ENCODE measurements at regions not wholly inside any gene's neighbourhood (a gene's known extent, or its start where the extent isn't known, plus 50 kb on each side); places are given as distances from the start of the nearest gene placed in this dataset.
"Not testable (repeated sequence)": the region's sequence is repeated elsewhere in the genome, so short reads cannot be mapped to it uniquely, and the experiment has no call there.

GRCh38 chr12:20003252-20003651 is 365.1 kb upstream of the PDE3A start:
- DNase-seq: no peak

GRCh38 chr12:20004952-20005351 is 363.4 kb upstream of the PDE3A start:
- DNase-seq: no peak

GRCh38 chr12:20006871-20007730 is 361.2 kb upstream of the PDE3A start:
- DNase-seq: no peak

DNA sequence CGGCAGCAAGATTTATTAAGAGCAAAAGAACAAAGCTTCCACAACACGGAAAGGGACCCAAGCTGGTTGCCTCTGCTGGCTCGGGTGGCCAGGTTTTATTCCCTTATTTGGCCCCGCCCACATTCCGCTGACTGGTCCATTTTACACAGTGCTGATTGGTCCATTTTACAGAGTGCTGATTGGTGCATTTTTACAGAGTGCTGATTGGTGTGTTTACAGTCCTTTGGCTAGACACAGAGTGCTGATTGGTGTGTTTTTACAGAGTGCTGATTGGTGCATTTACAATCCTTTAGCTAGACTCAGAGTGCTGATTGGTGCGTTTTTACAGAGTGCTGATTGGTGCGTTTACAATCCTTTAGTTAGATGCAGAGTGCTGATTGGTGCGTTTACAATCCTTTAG is 358.4 kb upstream of the PDE3A start:
- not testable (repeated sequence) for DNase-seq

- DNase-seq: peak; percentile 26
Observed at GRCh38 chr12:20011200-20011599, 357.1 kb upstream of the PDE3A start.

DNA sequence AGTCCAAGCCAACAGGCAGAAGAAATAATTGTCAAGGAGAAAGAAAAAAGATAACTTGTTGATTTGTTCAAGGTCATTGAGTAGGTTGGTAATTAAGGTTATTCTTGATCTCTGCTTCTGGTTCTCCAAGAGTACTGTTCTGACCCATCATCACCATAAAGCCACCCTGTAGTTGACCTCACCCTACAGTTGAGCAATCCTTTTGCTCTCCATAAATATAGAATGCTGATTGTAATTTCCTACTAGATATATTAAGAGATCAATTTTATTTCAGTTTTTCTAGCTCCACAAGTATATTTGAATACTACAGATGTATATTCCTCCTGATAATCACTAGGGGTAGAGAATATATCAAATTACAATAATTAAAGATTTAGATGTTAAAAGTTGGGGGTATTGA is 350.5 kb upstream of the PDE3A start:
- DNase-seq: no peak

DNA sequence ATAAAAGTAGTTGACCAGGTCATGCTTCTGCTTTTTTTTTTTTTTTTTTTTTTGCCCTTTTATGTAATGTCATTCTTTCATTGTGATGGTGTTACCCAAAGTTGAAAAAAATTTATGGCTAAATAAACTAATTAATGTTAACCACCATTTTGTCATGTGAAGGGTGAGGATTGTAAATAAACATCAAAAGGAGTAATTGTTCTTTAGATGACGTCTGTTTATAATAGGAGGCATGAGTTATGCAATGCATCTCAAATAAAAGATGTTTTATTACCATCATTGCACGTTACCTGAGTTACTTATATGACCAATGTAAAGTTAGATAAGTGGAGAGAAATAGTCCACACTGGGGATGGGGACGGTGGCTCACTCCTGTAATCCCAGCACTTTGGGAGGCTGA is 349.9 kb upstream of the PDE3A start:
- no peak for DNase-seq

- DNase-seq: no peak
Observed at GRCh38 chr12:20024194-20024593, 344.1 kb upstream of the PDE3A start.

- no peak for DNase-seq
Observed at GRCh38 chr12:20028033-20028432, 340.3 kb upstream of the PDE3A start.

GRCh38 chr12:20030826-20031225 is 337.5 kb upstream of the PDE3A start:
- DNase-seq: no peak

GRCh38 chr12:20039562-20039961 is 328.8 kb upstream of the PDE3A start:
- DNase-seq: no peak

DNA sequence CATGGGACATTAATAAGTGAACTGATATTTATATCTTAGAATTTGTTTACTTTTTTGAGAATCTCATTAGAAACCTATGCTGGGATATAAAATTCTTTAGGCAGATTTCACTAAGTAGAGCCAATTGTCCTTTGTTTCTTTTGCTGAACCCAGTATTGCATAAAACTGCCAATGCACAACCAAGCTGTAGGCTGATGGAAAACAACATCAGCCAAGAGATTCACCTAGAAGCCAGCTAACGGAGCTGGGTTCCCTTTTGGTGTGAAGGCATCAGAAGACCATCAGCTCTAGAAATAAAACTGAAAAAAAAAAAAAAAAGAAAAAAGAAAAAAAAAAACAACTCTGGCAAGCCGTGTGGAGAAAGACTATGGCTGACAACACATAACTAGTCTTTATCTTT is 328.2 kb upstream of the PDE3A start:
- DNase-seq: no peak

DNA sequence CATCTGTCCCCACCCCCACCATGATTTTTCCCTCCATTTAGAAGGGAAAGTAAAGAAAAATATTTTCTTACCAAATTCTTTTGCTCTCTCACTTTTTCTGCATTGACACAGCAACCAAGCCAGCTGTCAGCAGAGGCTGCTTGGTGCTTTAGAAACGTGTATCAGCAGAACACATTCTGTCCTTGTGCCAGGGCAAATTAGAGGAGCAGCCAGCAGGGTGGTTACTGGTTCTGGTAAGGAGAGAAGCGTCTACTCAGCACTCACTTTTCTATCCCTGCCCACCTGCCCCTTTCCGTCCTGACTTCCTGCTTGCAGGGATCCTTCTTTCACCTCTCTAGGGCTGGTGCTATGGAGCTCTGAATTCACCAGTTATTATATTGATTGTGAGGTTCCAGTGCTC is 327.5 kb upstream of the PDE3A start:
- no peak for DNase-seq

- no peak for DNase-seq
Observed at GRCh38 chr12:20044351-20044750, 324.0 kb upstream of the PDE3A start.

DNA sequence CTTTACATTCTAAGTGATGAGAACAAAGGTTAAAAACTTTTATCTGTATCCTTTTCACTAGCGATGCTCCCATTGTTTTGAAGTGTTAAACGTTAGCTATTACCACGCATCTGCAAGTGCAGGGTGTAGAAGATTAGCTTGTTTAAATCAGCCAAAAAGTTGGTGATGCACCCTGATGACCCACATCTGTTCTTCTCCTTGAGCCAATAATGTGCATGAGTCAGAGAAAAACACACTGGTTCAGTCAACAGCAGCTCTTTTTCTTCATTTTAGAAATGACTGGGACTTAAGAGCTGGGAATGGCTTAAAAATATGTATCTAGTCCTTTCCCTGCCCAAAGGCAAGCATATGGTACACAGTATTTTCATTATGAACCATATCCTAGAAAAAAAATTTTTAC is 323.5 kb upstream of the PDE3A start:
- no peak for DNase-seq

- DNase-seq: no peak
Observed at GRCh38 chr12:20047901-20048300, 320.4 kb upstream of the PDE3A start.

DNA sequence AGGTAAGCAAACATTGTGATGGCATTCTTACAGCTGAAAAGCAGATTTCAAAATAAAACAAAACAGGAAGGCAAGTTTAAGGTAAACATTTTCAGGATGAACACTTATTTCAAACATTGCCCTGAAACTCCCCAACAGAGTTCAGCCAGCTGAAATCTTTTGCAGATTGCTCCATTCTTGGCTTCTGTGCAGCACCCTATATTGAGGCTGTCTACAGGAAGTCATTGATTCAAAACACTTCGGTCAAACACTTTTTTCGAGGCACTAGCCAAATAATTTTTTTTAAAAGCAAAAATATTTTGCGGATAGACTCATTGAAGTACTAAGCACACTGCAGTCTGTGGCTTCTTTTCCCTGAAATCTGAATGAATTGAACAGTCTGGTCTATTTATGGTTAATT is 318.1 kb upstream of the PDE3A start:
- DNase-seq: no peak

DNA sequence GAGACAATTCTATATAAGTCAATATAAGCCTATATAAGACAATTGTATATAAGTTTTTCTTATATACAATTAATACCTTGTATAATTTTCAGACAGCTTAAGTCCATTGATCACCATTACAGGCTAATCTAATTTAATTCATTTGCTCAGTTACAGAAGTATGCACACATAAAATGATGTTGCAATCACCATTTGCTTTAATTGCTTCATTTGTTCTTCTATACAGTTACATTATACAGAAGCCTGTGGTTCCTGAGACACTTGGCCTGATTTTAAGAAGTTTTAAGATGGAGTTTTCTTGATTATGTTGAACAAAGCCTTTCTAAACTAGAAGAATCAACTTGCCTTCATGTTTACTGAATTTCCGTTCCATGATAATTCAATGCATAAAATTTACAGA is 314.6 kb upstream of the PDE3A start:
- DNase-seq: no peak

DNA sequence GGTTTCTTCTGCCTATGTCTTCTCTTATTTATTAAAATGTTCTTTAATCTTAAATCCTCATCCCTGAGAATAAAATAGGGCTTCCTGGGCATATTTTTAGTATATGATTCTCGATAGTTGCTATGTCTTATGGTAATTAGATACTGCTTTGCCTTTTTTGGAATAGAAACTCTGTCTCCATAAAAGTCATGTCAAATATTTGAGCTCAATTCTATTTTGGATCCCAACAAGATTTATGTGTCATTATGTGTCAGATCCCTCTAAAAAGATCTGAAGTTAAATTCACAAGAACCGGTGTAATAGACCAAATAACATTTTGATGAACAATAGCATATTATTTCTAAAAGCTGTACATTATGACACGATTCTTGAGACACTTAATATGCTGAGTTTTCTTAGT is 312.5 kb upstream of the PDE3A start:
- no peak for DNase-seq

DNA sequence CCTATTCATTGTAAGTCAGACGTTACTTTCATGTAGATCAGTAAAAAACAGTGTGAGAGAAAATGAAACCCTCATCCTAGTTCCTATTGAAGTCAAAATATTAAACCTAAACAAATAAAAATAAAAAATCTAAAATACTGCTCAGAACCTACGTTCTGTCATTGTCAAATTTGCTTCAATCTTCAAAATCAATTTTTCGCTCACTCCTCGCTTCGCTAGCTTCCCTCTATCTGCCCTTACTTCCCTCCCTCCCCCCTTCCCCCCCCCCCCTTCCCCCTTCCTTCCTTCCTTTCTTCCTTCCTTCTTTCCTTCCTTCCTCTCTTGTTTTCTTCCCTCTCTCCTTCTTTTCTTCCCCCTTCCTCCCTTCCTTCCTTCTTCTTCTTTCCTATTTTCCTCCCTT is 310.9 kb upstream of the PDE3A start:
- no peak for DNase-seq

DNA sequence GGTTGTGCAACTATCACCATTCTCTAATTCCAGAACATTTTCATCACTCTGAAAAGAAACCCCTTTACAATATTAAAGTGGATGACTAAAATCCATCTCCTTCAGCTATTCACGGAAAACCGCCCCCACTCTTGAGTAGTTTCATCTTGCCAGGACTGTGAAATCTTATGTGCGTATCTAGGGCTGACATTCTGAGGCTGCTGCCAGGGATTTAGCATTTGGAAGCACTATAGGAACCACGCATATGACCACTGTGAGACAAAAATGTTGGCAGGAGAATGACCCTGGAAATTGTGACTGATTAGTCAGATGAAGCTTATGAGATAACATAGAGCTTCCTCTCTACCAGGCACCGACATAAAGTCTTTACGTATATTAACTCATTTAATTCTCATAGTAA is 305.2 kb upstream of the PDE3A start:
- DNase-seq: no peak

GRCh38 chr12:20077618-20078017 is 290.7 kb upstream of the PDE3A start:
- no peak for DNase-seq

GRCh38 chr12:20089077-20089476 is 279.3 kb upstream of the PDE3A start:
- no peak for DNase-seq

DNA sequence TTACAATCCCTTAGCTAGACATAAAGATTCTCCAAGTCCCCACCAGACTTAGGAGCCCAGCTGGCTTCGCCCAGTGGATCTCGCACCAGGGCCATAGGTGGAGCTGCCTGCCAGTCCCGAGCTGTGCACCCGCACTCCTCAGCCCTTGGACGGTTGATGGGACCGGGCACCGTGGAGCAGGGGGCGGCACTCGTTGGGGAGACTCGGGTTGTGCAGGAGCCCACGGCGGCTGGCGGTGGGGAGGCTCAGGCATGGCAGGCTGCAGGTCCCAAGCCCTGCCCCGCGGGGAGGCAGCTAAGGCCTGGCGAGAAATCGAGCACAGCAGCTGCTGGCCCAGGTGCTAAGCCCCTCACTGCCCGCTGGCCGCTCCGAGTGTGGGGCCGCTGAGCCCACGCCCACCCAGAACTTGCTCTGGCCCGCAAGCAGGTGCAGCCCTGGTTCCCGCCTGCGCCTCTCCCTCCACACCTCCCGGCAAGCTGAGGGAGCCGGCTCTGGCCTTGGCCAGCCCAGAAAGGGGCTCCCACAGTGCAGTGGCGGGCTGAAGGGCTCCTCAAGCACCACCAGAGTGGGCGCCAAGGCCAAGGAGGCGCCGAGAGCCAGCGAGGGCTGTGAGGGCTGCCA is 275.0 kb upstream of the PDE3A start:
- not testable (repeated sequence) for DNase-seq

GRCh38 chr12:20096430-20096829 is 271.9 kb upstream of the PDE3A start:
- DNase-seq: no peak

Measured in midbrain (tissue), 1 donor.